ENCODE measurements at regions not wholly inside any gene's neighbourhood (a gene's known extent, or its start where the extent isn't known, plus 50 kb on each side); places are given as distances from the start of the nearest gene placed in this dataset.

GRCh38 chr3:188088948-188089685 lies 64.8 kb upstream of the LPP start:
- Mint-ChIP-seq H3K27ac (no peak overlapping the region), H3K4me1 (ENCODE audit: low read depth) (peaks cover 7% of the 10 kb centered on the region), H3K36me3 (ENCODE audit: low read depth) (no peaks in the 10 kb centered on the region), H3K9me3 (no peaks in the 10 kb centered on the region), H3K27me3 (no peaks in the 10 kb centered on the region), H3K4me3 (no peak overlapping the region)
- TF ChIP-seq, protein P1, sequence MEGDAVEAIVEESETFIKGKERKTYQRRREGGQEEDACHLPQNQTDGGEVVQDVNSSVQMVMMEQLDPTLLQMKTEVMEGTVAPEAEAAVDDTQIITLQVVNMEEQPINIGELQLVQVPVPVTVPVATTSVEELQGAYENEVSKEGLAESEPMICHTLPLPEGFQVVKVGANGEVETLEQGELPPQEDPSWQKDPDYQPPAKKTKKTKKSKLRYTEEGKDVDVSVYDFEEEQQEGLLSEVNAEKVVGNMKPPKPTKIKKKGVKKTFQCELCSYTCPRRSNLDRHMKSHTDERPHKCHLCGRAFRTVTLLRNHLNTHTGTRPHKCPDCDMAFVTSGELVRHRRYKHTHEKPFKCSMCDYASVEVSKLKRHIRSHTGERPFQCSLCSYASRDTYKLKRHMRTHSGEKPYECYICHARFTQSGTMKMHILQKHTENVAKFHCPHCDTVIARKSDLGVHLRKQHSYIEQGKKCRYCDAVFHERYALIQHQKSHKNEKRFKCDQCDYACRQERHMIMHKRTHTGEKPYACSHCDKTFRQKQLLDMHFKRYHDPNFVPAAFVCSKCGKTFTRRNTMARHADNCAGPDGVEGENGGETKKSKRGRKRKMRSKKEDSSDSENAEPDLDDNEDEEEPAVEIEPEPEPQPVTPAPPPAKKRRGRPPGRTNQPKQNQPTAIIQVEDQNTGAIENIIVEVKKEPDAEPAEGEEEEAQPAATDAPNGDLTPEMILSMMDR (IDR thresholded peaks at IDR 0.05), result no peak
- ChIA-PET CTCF (no interaction called here), POLR2A (no interaction called here)
- DNase-seq, result no peak
- intact Hi-C loops (cut with micrococcal nuclease), result no loop called here
- no peak for ATAC-seq

DNA sequence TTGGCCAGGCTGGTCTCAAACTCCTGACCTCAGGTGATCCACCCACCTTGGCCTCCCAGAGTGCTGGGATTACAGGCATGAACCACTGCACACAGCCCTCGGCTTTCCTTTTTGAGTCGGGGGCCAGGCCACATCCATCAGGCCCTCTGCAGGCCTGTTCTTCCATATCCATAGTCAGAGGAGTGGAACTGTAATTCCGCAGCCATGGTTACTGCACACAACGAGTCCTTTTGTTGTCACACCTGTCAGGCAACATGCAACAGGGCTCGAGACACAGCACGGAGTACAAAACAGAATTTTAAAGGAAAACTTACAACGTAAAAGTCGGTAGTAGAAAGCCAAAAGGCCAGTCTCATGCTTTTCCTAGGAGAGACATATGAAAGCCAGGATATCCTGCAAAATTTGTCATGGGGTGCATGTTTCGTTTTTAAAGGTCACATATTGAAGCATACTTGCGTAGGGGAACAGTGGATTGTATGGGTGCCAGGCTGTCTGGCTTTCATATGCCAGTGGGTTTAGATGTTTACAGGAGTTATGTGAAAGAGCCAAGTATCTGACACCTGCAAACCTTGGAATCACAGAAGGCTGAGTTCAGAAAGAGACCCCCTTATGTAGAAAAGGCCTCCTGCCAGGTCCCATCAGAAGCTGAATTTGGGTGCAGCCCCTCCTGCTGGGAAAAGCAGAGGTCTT lies 63.2 kb upstream of the LPP start:
- no peak overlapping the region for H3K27ac Mint-ChIP-seq
- H3K9me3 Mint-ChIP-seq, result no peaks in the 10 kb centered on the region
- POLR2A ChIA-PET, result no interaction called here

GRCh38 chr3:188091746-188092145 lies 62.2 kb upstream of the LPP start:
- intact Hi-C loops (cut with micrococcal nuclease), result no loop called here
- ATAC-seq (no peak), DNase-seq (no peak)
- Mint-ChIP-seq H3K4me3 (no peak overlapping the region), H3K9me3 (no peaks in the 10 kb centered on the region), H3K27ac (no peak overlapping the region), H3K4me1 (ENCODE audit: low read depth) (peaks cover 7% of the 10 kb centered on the region), H3K27me3 (no peaks in the 10 kb centered on the region), H3K36me3 (ENCODE audit: low read depth) (no peaks in the 10 kb centered on the region)
- TF ChIP-seq, protein P1 (IDR thresholded peaks at IDR 0.05), result no peak
- POLR2A ChIA-PET, result interaction anchor here (1.0 kb wide), 1 partner anchor 20 kb away, joined by 3 read pairs; no protein-coding TSS in a partner anchor
- CTCF ChIA-PET, result interaction anchor here (0.6 kb wide), 1 partner anchor 415 kb away, joined by 3 read pairs; no protein-coding TSS in a partner anchor

More for the DNA sequence above, 63.2 kb upstream of the LPP start:
- Mint-ChIP-seq H3K36me3 (ENCODE audit: low read depth) (no peaks in the 10 kb centered on the region), H3K4me3 (no peak overlapping the region), H3K4me1 (ENCODE audit: low read depth) (peaks cover 7% of the 10 kb centered on the region), H3K27me3 (no peaks in the 10 kb centered on the region)
- intact Hi-C loops (cut with micrococcal nuclease), result no loop called here
- TF ChIP-seq, protein P1 (IDR thresholded peaks at IDR 0.05), result no peak
- CTCF ChIA-PET, result no interaction called here
- ATAC-seq, result no peak
- DNase-seq, result no peak

DNA sequence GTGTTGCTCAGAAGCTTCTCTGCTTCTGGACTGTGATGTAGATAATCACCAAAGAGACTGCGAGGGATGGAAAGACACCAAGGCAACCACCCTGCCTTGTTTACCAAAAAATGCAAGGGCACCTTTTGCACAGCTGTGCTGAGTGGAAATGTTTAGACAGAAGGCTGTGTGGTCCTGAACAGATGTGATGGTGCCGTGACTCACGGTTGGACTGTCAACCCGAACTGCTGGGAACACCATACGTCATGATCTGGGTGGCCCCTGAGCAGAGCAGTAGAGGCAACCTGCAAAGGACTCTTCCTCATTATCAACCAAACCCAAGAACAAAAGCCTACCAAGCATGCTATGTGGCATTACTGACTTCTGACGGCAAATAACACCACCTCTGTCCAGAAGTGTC lies 61.3 kb upstream of the LPP start:
- H3K4me1 Mint-ChIP-seq (ENCODE audit: low read depth), result peaks cover 7% of the 10 kb centered on the region
- no peaks in the 10 kb centered on the region for H3K36me3 Mint-ChIP-seq (ENCODE audit: low read depth)
- POLR2A ChIA-PET, result interaction anchor here (1.0 kb wide), 1 partner anchor 349 kb away, joined by 3 read pairs; no protein-coding TSS in a partner anchor
- ATAC-seq (peak; percentile 87), DNase-seq (peak; percentile 67)
- H3K27ac Mint-ChIP-seq, result no peak overlapping the region
- H3K27me3 Mint-ChIP-seq, result no peaks in the 10 kb centered on the region
- TF ChIP-seq, protein P1 (IDR thresholded peaks at IDR 0.05), result no peak
- intact Hi-C loops (cut with micrococcal nuclease), result no loop called here
- no peaks in the 10 kb centered on the region for H3K9me3 Mint-ChIP-seq
- CTCF ChIA-PET, result no interaction called here
- no peak overlapping the region for H3K4me3 Mint-ChIP-seq

GRCh38 chr3:188095431-188095830 lies 58.5 kb upstream of the LPP start:
- Mint-ChIP-seq H3K4me1 (ENCODE audit: low read depth) (peaks cover 7% of the 10 kb centered on the region), H3K27ac (no peak overlapping the region)

More at GRCh38 chr3:188095431-188095830, 58.5 kb upstream of the LPP start:
- TF ChIP-seq, protein P1 (IDR thresholded peaks at IDR 0.05), result no peak
- intact Hi-C loops (cut with micrococcal nuclease), result no loop called here
- no peak for ATAC-seq
- no peak for DNase-seq
- POLR2A ChIA-PET, result interaction anchor here (1.0 kb wide), 1 partner anchor 8 kb away, joined by 3 read pairs; no protein-coding TSS in a partner anchor
- no peaks in the 10 kb centered on the region for H3K27me3 Mint-ChIP-seq
- CTCF ChIA-PET, result interaction anchor here (1.0 to 1.4 kb wide), 3 partner anchors 356 to 859 kb away, joined by 3 to 6 read pairs (median 3); no protein-coding TSS in a partner anchor
- no peaks in the 10 kb centered on the region for H3K36me3 Mint-ChIP-seq (ENCODE audit: low read depth)
- H3K4me3 Mint-ChIP-seq, result no peak overlapping the region
- H3K9me3 Mint-ChIP-seq, result no peaks in the 10 kb centered on the region

Data from activated CD8-positive, alpha-beta T cell treated with anti-CD3 and anti-CD28 coated beads for 36 hours (primary cell).